Esophagus squamous epithelium (tissue), 4 donors: ENCODE measurements at regions not wholly inside any gene's neighbourhood (a gene's known extent, or its start where the extent isn't known, plus 50 kb on each side); places are given as distances from the start of the nearest gene placed in this dataset.

Experiments used
- CTCF ChIP-seq, 6 experiments: fragments of 450-650 bp in 4 of 6; fragments of 200-600 bp in 2 of 6; sonication (generic) in 2 of 6; IDR thresholded peaks; one replicate each; pipeline ENCODE4 v1.5.1; 2016 to 2019; ENCODE audit warnings: antibody characterized with exemption in 6 of 6, mild to moderate bottlenecking in 4 of 6, moderate library complexity in 4 of 6
- POLR2A ChIP-seq, 4 donors: fragments of 450-650 bp; IDR thresholded peaks; one replicate each; pipeline ENCODE4 v1.6.1; 2017; ENCODE audit warnings: antibody characterized with exemption in 4 of 4, mild to moderate bottlenecking in 4 of 4, moderate library complexity in 3 of 4

DNA sequence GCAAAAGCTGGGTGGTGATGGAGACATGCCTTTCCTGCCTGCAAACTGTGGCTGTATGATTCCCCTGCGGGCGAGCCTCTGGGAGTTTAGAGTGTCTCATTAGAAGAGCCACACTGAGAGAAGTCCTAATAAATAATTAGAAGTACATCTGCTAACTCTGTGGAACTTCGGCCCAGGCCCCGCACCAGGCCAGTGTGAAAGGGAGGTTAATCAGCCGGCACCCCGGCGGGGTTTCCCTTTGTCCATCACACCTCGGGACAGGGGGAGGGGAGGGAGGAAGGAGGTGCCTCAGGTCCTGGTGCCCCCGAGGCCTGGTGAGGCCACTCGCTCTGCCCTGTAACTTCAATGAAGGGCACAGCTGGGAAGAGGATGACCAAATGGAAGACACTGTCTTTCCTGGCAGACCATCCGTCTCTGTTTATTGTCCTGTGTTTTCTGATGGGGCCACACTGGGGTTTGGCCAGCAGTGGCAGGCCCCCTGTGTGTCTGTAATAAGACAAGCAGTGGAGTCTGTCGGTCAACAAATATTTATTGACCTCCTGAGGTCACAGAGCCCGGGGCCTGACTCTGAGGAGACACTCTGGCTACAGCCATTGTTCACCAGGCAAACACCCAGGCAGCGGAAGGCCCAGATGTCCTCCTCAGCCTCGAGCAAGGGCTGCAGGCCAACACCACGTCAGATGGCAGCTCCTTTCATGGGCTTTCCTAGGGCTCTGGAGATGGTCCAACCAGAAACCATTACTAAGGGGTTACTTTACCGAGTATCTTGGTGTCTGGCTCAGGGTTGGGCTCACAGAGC, 267.5 kb upstream of the RAB4A start:
- TF ChIP-seq CTCF (IDR thresholded peaks at IDR 0.05), result no peak
- no peak for TF ChIP-seq POLR2A (IDR thresholded peaks at IDR 0.05)
